ENCODE measurements at regions not wholly inside any gene's neighbourhood (a gene's known extent, or its start where the extent isn't known, plus 50 kb on each side); places are given as distances from the start of the nearest gene placed in this dataset.
A peak's percentile ranks its signal among the peaks of the same experiment; 100 is the strongest.

DNA sequence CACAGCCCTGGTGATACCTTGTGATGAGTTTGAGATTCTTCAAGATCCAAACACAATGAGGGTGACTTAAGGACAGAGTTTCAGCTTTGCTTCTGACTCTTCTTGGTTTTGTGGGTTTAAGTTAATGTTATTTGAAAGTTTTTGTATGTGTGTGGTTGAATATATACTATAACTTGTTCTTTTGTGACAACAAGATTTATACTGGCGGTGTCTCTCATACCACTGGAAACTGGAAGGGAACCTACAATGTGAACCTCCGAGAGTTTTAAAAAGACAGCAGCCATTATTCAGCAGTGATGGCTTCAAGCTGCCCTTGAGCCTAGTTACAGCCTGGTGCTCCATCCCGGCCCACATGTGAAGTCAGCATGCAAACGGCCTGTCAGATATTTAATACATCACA lies 87.9 kb upstream of the IGF1 start:
- BruUV-seq (replicated peaks): no TSS peak
- CTCF ChIA-PET: no interaction called here
- Mint-ChIP-seq H3K36me3 (ENCODE audit: insufficient read depth, unreplicated experiment) (peaks cover 9% of the 10 kb centered on the region), H3K9me3 (ENCODE audit: low read depth, unreplicated experiment) (no peaks in the 10 kb centered on the region), H3K4me3 (ENCODE audit: low read depth, unreplicated experiment) (no peak overlapping the region), H3K27ac (ENCODE audit: unreplicated experiment) (no peak overlapping the region), H3K4me1 (ENCODE audit: low read depth, unreplicated experiment) (peaks cover 38% of the 10 kb centered on the region), H3K27me3 (ENCODE audit: unreplicated experiment) (no peaks in the 10 kb centered on the region)
- intact Hi-C loops (cut with micrococcal nuclease; ENCODE audit: unreplicated experiment): loop anchor here (2.0 kb wide), 1 partner anchor 17 kb away; no protein-coding TSS in a partner anchor
- DNase-seq: no peak
- TF ChIP-seq CTCF (IDR thresholded peaks at IDR 0.05; ENCODE audit: unreplicated experiment): no peak

DNA sequence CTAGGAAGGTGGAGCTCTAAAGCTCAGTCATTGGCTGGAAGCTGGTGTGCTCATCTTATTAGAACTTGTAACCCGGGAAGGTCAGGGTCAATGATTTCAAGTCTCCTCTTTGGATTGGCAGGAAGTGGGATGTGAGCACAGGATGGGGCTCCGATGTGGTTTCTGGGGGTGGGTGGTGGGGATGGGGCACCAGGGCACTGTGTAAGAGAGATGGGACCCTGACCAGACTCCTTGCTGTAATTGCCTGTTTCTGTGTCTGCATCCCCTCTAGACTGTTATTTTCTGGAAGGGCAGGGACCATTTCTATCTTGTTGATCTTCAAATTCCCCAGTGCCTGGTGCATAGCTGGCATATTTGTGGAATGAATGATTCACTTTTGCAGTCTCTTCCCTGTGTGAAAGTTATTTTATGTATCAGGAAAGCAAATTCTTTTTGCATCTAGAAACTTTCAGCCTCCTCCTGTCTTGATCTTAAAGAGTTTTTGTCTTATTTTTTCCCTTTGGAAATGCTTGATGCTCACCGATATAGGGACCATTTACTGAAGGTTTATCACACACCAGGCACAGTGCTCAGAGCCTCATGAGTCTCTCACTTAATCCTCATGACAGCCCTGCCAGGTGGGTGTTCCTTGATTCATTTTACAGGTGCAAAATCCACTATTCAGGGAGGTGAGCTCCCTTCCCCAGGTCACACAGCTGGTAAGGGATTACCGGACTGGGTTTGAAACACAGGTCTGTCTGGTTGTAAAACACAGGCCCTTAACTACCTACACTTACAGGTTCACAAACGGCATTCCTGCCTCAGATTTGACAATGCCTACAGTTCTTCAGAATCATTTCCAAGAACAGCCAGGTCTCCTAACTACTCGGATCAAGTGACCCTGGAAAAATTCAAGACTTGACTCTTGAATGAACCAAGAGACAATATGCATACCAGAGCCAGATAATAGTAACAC lies 86.9 kb upstream of the IGF1 start:
- Mint-ChIP-seq H3K4me1 (ENCODE audit: low read depth, unreplicated experiment) (peaks cover 47% of the 10 kb centered on the region), H3K27ac (ENCODE audit: unreplicated experiment) (peak overlapping the region; percentile 60), H3K36me3 (ENCODE audit: insufficient read depth, unreplicated experiment) (peaks cover 14% of the 10 kb centered on the region), H3K27me3 (ENCODE audit: unreplicated experiment) (no peaks in the 10 kb centered on the region), H3K9me3 (ENCODE audit: low read depth, unreplicated experiment) (no peaks in the 10 kb centered on the region), H3K4me3 (ENCODE audit: low read depth, unreplicated experiment) (no peak overlapping the region)
- no TSS peak for BruUV-seq (replicated peaks)
- intact Hi-C loops (cut with micrococcal nuclease; ENCODE audit: unreplicated experiment): no loop called here
- peak; percentile 24 for DNase-seq
- CTCF ChIA-PET: no interaction called here
- no peak for TF ChIP-seq CTCF (IDR thresholded peaks at IDR 0.05; ENCODE audit: unreplicated experiment)

DNA sequence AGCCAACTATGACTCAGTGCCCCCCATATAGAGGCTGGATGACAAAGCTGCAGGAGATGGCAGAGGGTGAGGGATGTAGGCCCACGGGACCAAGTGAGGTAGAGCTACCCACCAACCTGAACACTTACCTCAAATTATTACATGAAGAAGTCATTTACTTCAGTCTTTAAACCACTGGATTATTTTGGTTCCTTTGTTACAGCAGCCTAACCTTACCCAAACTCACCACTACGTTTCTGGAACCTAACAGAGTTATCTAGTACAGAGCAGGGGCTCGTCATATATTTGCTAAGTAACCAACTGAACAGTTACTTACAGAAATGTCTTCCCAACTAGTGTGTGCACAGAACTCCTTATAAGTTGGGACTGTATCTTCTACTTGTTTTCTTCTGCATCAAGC lies 85.2 kb upstream of the IGF1 start:
- no peak for DNase-seq
- Mint-ChIP-seq H3K27ac (ENCODE audit: unreplicated experiment) (no peak overlapping the region), H3K4me3 (ENCODE audit: low read depth, unreplicated experiment) (no peak overlapping the region), H3K9me3 (ENCODE audit: low read depth, unreplicated experiment) (no peaks in the 10 kb centered on the region), H3K27me3 (ENCODE audit: unreplicated experiment) (no peaks in the 10 kb centered on the region), H3K36me3 (ENCODE audit: insufficient read depth, unreplicated experiment) (peaks cover 14% of the 10 kb centered on the region), H3K4me1 (ENCODE audit: low read depth, unreplicated experiment) (peaks cover 48% of the 10 kb centered on the region)
- CTCF ChIA-PET: interaction anchor here (1.1 kb wide), 1 partner anchor 102 kb away, joined by 3 read pairs; no protein-coding TSS in a partner anchor
- no TSS peak for BruUV-seq (replicated peaks)
- TF ChIP-seq CTCF (IDR thresholded peaks at IDR 0.05; ENCODE audit: unreplicated experiment): no peak
- intact Hi-C loops (cut with micrococcal nuclease; ENCODE audit: unreplicated experiment): no loop called here

DNA sequence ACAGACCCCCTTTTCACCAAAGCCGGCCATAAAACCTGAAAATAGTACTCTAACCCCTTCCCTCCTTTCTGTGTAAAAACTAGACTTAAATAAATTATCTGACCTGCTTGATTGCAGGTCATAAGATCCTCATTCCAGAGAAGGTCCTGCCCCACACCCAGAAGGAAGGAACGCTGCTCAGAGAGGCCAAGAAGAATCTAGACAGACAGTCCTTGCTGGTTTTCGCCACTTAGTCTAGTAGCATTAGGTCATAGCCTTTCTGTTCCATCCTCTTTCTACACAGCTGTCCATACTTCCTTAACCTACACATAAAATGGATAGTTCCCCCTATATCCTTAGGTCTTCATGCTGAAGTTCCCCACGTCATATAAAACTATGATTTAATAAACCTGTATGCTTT lies 83.7 kb upstream of the IGF1 start:
- BruUV-seq (replicated peaks): no TSS peak
- DNase-seq: peak; percentile 67
- Mint-ChIP-seq H3K4me3 (ENCODE audit: low read depth, unreplicated experiment) (no peak overlapping the region), H3K27me3 (ENCODE audit: unreplicated experiment) (no peaks in the 10 kb centered on the region), H3K27ac (ENCODE audit: unreplicated experiment) (peak overlapping the region; percentile 50), H3K9me3 (ENCODE audit: low read depth, unreplicated experiment) (peaks cover 4% of the 10 kb centered on the region), H3K36me3 (ENCODE audit: insufficient read depth, unreplicated experiment) (peaks cover 14% of the 10 kb centered on the region), H3K4me1 (ENCODE audit: low read depth, unreplicated experiment) (peaks cover 48% of the 10 kb centered on the region)
- no peak for TF ChIP-seq CTCF (IDR thresholded peaks at IDR 0.05; ENCODE audit: unreplicated experiment)
- intact Hi-C loops (cut with micrococcal nuclease; ENCODE audit: unreplicated experiment): loop anchor here (5.0 kb wide), 2 partner anchors 68 to 128 kb away; no protein-coding TSS in a partner anchor
- CTCF ChIA-PET: no interaction called here
